GM19025 (cell line): ENCODE measurements at regions not wholly inside any gene's neighbourhood (a gene's known extent, or its start where the extent isn't known, plus 50 kb on each side); places are given as distances from the start of the nearest gene placed in this dataset.
"Not testable (repeated sequence)": the region's sequence is repeated elsewhere in the genome, so short reads cannot be mapped to it uniquely, and the experiment has no call there.

Experiments used
- ATAC-seq: cut with Tn5 transposase; IDR thresholded peaks from one replicate; pipeline ENCODE4 v1.9.1; 2021; ENCODE audit warnings: mild to moderate bottlenecking, low read depth, moderate library complexity; ENCODE audit not compliant: unreplicated experiment

GRCh38 chr5:50898966-50899365, 232.5 kb downstream of the PARP8 start:
- no peak for ATAC-seq

- ATAC-seq: no peak
Observed at GRCh38 chr5:50900952-50901510, 234.6 kb downstream of the PARP8 start.

- ATAC-seq: no peak
Observed at GRCh38 chr5:50903651-50904050, 237.2 kb downstream of the PARP8 start.

GRCh38 chr5:50905996-50906570, 239.6 kb downstream of the PARP8 start:
- no peak for ATAC-seq

- ATAC-seq: not testable (repeated sequence)
Observed at GRCh38 chr5:50920160-50920559, 253.7 kb downstream of the PARP8 start.

GRCh38 chr5:50921366-50922133, 255.1 kb downstream of the PARP8 start:
- no peak for ATAC-seq

GRCh38 chr5:50922134-50922941, 255.9 kb downstream of the PARP8 start:
- not testable (repeated sequence) for ATAC-seq

GRCh38 chr5:50922942-50923767, 256.7 kb downstream of the PARP8 start:
- no peak for ATAC-seq

- no peak for ATAC-seq
Observed at GRCh38 chr5:50923768-50924494, 257.5 kb downstream of the PARP8 start.

GRCh38 chr5:50927953-50928352, 261.5 kb downstream of the PARP8 start:
- ATAC-seq: no peak

- no peak for ATAC-seq
Observed at GRCh38 chr5:50929174-50929573, 262.7 kb downstream of the PARP8 start.

GRCh38 chr5:50934343-50934742, 267.9 kb downstream of the PARP8 start:
- ATAC-seq: no peak

GRCh38 chr5:50945139-50945538, 278.7 kb downstream of the PARP8 start:
- no peak for ATAC-seq

GRCh38 chr5:50947906-50948683, 281.7 kb downstream of the PARP8 start:
- no peak for ATAC-seq

GRCh38 chr5:50953290-50953689, 286.9 kb downstream of the PARP8 start:
- ATAC-seq: no peak

GRCh38 chr5:50958852-50959457, 292.5 kb downstream of the PARP8 start:
- no peak for ATAC-seq

GRCh38 chr5:50962934-50963872, 296.8 kb downstream of the PARP8 start:
- ATAC-seq: peak; percentile 67
